HepG2 (cell line): ENCODE measurements at regions not wholly inside any gene's neighbourhood (a gene's known extent, or its start where the extent isn't known, plus 50 kb on each side); places are given as distances from the start of the nearest gene placed in this dataset.

Source experiments
- ATAC-seq: fragments of 200-7000 bp; cut with Tn5 transposase; 3 replicates; pipeline ENCODE4 v1.9.1; 2020; ENCODE audit warnings: mild to moderate bottlenecking, moderate library complexity
- BruUV-seq: library from RNA; stranded (reverse); fragments of 400-500 nt; replicated peaks from 2 replicates; lab custom pipeline; 2021; lab: Mats Ljungman, UMichigan
- CTCF ChIA-PET: fragments of 300-600 bp; formaldehyde crosslinking; extraction: SDS; loops from one replicate; lab custom pipeline; 2021; ENCODE audit warnings: low total read pairs, inconsistent platforms, low intra/inter-chr PET ratio; lab: Yijun Ruan, JAX
- POLR2A ChIA-PET: fragments of 350-600 bp; sonication (Branson Sonifier 250); formaldehyde crosslinking; loops from one replicate; lab custom pipeline; 2020; ENCODE audit warnings: antibody characterized with exemption, inconsistent platforms; lab: Yijun Ruan, JAX
- DNase-seq: peaks from one replicate; pipeline ENCODE4 v3.0.0-alpha.2; 2015; ENCODE audit warnings: low spot score
- FAIRE-seq: peaks from 3 replicates; lab custom pipeline; 2011; peaks lifted over from hg19 to GRCh38; lab: Jason Lieb, UNC
- H2AFZ ChIP-seq: one replicate; pipeline ENCODE4 v1.6.1; 2011; ENCODE audit warnings: low read length, inconsistent platforms
- H3K27ac ChIP-seq: fragments of 300-600 bp; 3 replicates; pipeline ENCODE4 v1.8.0; 2011; ENCODE audit warnings: mixed run types, mild to moderate bottlenecking, mixed read lengths, low read length, inconsistent platforms; ENCODE audit not compliant: insufficient read depth; ENCODE audit errors: extremely low read length
- H3K27me3 ChIP-seq, 2 experiments: fragments of 200-600 bp in 1 of 2; 2 replicates in 1 of 2; 3 replicates in 1 of 2; pipeline versions ENCODE4 v1.6.0 to v1.8.0; 2011; ENCODE audit warnings: low read length in 2 of 2, mild to moderate bottlenecking in 2 of 2, moderate library complexity in 2 of 2, inconsistent platforms in 1 of 2; ENCODE audit not compliant: insufficient read depth in 2 of 2, control insufficient read depth in 1 of 2
- H3K36me3 ChIP-seq, 2 experiments: fragments of 200-600 bp in 1 of 2; replicated peaks in 1 of 2; 2 replicates in 1 of 2; 3 replicates in 1 of 2; pipeline versions ENCODE4 v1.5.1 to v1.8.0; 2011; ENCODE audit warnings: low read length in 2 of 2, inconsistent platforms in 1 of 2; ENCODE audit not compliant: insufficient read depth in 2 of 2, control insufficient read depth in 1 of 2
- H3K4me1 ChIP-seq: 2 replicates; pipeline ENCODE4 v1.5.1; 2012; ENCODE audit warnings: low read length, inconsistent platforms; ENCODE audit not compliant: insufficient read depth
- H3K4me2 ChIP-seq: 2 replicates; pipeline ENCODE4 v1.6.0; 2011; ENCODE audit warnings: low read depth, low read length, inconsistent platforms
- H3K4me3 ChIP-seq, 3 experiments: fragments of 200-600 bp in 1 of 3; sonication (generic), shearing (Covaris generic) in 1 of 3; replicated peaks in 1 of 3; 2 replicates each; pipeline ENCODE4 v1.5.1; 2011 to 2016; ENCODE audit warnings: low read length in 3 of 3, inconsistent platforms in 2 of 3, low read depth in 2 of 3, mild to moderate bottlenecking in 2 of 3, control low read depth in 1 of 3, mixed read lengths in 1 of 3; ENCODE audit not compliant: insufficient read depth in 1 of 3
- H3K79me2 ChIP-seq: one replicate; pipeline ENCODE4 v1.6.1; 2011; ENCODE audit warnings: low read length, inconsistent platforms; ENCODE audit not compliant: insufficient read depth
- H3K9ac ChIP-seq: 2 replicates; pipeline ENCODE4 v1.6.0; 2011; ENCODE audit warnings: mild to moderate bottlenecking, low read depth, low read length, inconsistent platforms; ENCODE audit not compliant: insufficient read depth
- H3K9me3 ChIP-seq: 2 replicates; pipeline ENCODE4 v1.5.1; 2012; ENCODE audit warnings: mild to moderate bottlenecking, low read length
- H4K20me1 ChIP-seq: 2 replicates; pipeline ENCODE4 v1.6.0; 2011; ENCODE audit warnings: inconsistent platforms, mild to moderate bottlenecking, low read length, moderate library complexity; ENCODE audit not compliant: insufficient read depth
- CBX5 ChIP-seq: sonication (generic); formaldehyde crosslinking; IDR thresholded peaks from 2 replicates; pipeline ENCODE4 v1.4.0; 2020; ENCODE audit warnings: missing genetic modification reagents, borderline replicate concordance
- JDP2 ChIP-seq: sonication (generic); formaldehyde crosslinking; IDR thresholded peaks from 2 replicates; pipeline ENCODE4 v1.8.1; 2022; ENCODE audit warnings: missing genetic modification reagents, borderline replicate concordance
- MYNN ChIP-seq: sonication (generic); formaldehyde crosslinking; IDR thresholded peaks from 2 replicates; pipeline ENCODE4 v1.4.0; 2020; ENCODE audit warnings: mild to moderate bottlenecking, low read depth, missing genetic modification reagents
- NFE2L2 ChIP-seq: fragments of 150-350 bp; IDR thresholded peaks from 2 replicates; pipeline ENCODE4 v1.6.1; 2014; ENCODE audit warnings: low read length
- NR2F2 ChIP-seq: IDR thresholded peaks from 2 replicates; pipeline ENCODE4 v1.6.1; 2012; ENCODE audit warnings: low read depth, inconsistent platforms, borderline replicate concordance
- PPARG ChIP-seq: conservative IDR thresholded peaks from 2 replicates; pipeline ENCODE4 v1.6.1; 2016; ENCODE audit warnings: missing biosample characterization, missing genetic modification reagents
- ZBTB10 ChIP-seq: sonication (generic); formaldehyde crosslinking; IDR thresholded peaks from 2 replicates; pipeline ENCODE4 v1.4.0; 2020; ENCODE audit warnings: missing genetic modification reagents, borderline replicate concordance
- ZBTB14 ChIP-seq: sonication (generic); formaldehyde crosslinking; IDR thresholded peaks from 2 replicates; pipeline ENCODE4 v1.4.0; 2020; ENCODE audit warnings: missing genetic modification reagents
- ZFX ChIP-seq: sonication (generic); formaldehyde crosslinking; IDR thresholded peaks from 2 replicates; pipeline ENCODE4 v1.4.0; 2020; ENCODE audit warnings: mild to moderate bottlenecking, low read depth, missing genetic modification reagents, moderate library complexity
- ZNF280D ChIP-seq: sonication (generic); formaldehyde crosslinking; IDR thresholded peaks from 2 replicates; pipeline ENCODE4 v1.5.1; 2020; ENCODE audit warnings: mild to moderate bottlenecking, missing genetic modification reagents
- ZNF570 ChIP-seq: sonication (generic); formaldehyde crosslinking; IDR thresholded peaks from 2 replicates; pipeline ENCODE4 v1.4.0; 2020; ENCODE audit warnings: mild to moderate bottlenecking, missing genetic modification reagents, borderline replicate concordance
- ZNF597 ChIP-seq: sonication (generic); formaldehyde crosslinking; IDR thresholded peaks from 2 replicates; pipeline ENCODE4 v1.5.0; 2020; ENCODE audit warnings: missing genetic modification reagents
- ZNF781 ChIP-seq: sonication (generic); formaldehyde crosslinking; IDR thresholded peaks from 2 replicates; pipeline ENCODE4 v1.5.1; 2020; ENCODE audit warnings: borderline replicate concordance, mild to moderate bottlenecking, missing genetic modification reagents; ENCODE audit errors: not compliant biosample characterization
- in situ Hi-C: cut with HindIII; loops from 2 replicates; pipeline ENCODE4 v1.10.0; 2017; ENCODE audit warnings: low pct_unique_long_range_greater_than_20kb; ENCODE audit not compliant: extremely low pct_ligation_motif_present
- intact Hi-C: fragments of 100-400 bp; cut with micrococcal nuclease; formaldehyde crosslinking; loops from one replicate; pipeline ENCODE4 v1.10.0; 2022; ENCODE audit not compliant: unreplicated experiment
- TF ChIP-seq, protein P1 (sequence below): sonication (generic); formaldehyde crosslinking; IDR thresholded peaks from 2 replicates; pipeline ENCODE4 v1.4.0; 2020; ENCODE audit warnings: mild to moderate bottlenecking, missing genetic modification reagents, borderline replicate concordance

DNA sequence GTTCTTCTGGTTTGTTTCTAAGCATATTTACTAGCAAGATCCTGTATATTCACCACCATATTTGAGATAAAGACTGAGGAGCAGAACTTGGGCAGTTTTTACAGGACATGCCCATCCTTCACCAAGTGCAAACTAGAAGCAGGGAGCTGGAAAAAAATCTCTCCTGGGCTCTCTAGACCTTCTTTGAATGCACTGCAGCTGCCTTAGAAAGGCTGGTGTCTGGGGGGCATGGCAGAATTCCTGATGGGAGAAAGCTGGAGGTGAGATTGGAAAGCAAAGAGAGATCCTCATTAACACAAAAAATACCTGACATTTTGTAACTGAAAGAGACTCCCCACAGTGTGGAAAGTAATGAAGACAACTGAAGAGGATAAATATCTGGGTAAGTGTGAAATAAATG, 1612.1 kb downstream of the OLFM4 start (continued):
- TF ChIP-seq ZBTB10 (no peak), MYNN (no peak)

DNA sequence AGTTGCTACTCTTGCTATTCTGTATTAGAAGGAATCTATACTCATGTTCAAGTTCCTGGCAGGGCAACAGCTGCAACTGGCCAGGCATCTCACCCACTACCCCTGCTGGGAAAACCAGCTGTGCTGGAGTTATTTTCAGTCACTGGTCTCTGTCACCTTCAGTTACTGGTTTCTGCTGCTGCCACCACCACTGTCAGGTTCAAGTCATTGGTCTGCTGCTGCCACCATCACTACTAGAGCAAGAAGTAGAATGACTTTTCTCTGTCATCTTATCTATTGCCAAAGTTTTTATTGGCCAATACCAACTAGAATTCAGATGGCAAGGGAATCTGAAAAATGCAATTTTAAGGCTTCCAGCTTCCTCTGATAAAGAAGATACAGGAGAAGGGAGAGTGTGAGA, 1615.2 kb downstream of the OLFM4 start:
- no peak overlapping the region for H3K9ac ChIP-seq
- no peak overlapping the region for H3K4me2 ChIP-seq
- intact Hi-C loops, result no loop called here
- ChIA-PET CTCF (no interaction called here), POLR2A (no interaction called here)
- no TSS peak for BruUV-seq
- no peaks in the 10 kb centered on the region for H3K36me3 ChIP-seq
- H3K79me2 ChIP-seq, result no peaks in the 10 kb centered on the region
- FAIRE-seq, result no peak
- in situ Hi-C loops, result no loop called here
- H3K27me3 ChIP-seq, result no peaks in the 10 kb centered on the region; a peak in 1 of 5 replicates
- no peak overlapping the region for H2AFZ ChIP-seq
- no peak for ATAC-seq
- DNase-seq, result no peak
- H4K20me1 ChIP-seq, result no peaks in the 10 kb centered on the region
- no peak overlapping the region for H3K27ac ChIP-seq
- no peaks in the 10 kb centered on the region for H3K4me1 ChIP-seq
- no peak overlapping the region for H3K4me3 ChIP-seq
- H3K9me3 ChIP-seq, result peaks cover 62% of the 10 kb centered on the region
- TF ChIP-seq NR2F2 (no peak), NFE2L2 (no peak), ZBTB14 (CRISPR knock-in tag) (no peak), ZNF597 (CRISPR knock-in tag) (no peak), CBX5 (CRISPR knock-in tag) (no peak), JDP2 (no peak), ZNF781 (CRISPR knock-in tag) (no peak), PPARG (no peak), ZNF280D (CRISPR knock-in tag) (no peak), ZFX (CRISPR knock-in tag) (no peak), ZNF570 (CRISPR knock-in tag) (no peak)
- TF ChIP-seq, protein P1, sequence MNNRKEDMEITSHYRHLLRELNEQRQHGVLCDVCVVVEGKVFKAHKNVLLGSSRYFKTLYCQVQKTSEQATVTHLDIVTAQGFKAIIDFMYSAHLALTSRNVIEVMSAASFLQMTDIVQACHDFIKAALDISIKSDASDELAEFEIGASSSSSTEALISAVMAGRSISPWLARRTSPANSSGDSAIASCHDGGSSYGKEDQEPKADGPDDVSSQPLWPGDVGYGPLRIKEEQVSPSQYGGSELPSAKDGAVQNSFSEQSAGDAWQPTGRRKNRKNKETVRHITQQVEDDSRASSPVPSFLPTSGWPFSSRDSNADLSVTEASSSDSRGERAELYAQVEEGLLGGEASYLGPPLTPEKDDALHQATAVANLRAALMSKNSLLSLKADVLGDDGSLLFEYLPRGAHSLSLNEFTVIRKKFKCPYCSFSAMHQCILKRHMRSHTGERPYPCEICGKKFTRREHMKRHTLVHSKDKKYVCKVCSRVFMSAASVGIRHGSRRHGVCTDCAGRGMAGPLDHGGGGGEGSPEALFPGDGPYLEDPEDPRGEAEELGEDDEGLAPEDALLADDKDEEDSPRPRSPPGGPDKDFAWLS (CRISPR knock-in tag), result no peak
